HFFc6 (cell line): ENCODE measurements at regions not wholly inside any gene's neighbourhood (a gene's known extent, or its start where the extent isn't known, plus 50 kb on each side); places are given as distances from the start of the nearest gene placed in this dataset.

Experiments used
- DNase-seq: peaks from one replicate; pipeline ENCODE4 v3.0.0-alpha.2; 2018
- H3K27ac Mint-ChIP-seq: 2 replicates; pipeline ENCODE4 v1.8.0; 2020; ENCODE audit warnings: mild to moderate bottlenecking, mixed read lengths
- H3K27me3 Mint-ChIP-seq: 2 replicates; pipeline ENCODE4 v1.8.0; 2021; ENCODE audit warnings: mild to moderate bottlenecking, moderate library complexity, mixed read lengths; ENCODE audit not compliant: insufficient read depth
- H3K36me3 Mint-ChIP-seq: 2 replicates; pipeline ENCODE4 v1.8.0; 2021; ENCODE audit warnings: low read depth, mixed read lengths
- H3K4me1 Mint-ChIP-seq: 2 replicates; pipeline ENCODE4 v1.8.0; 2020; ENCODE audit warnings: low read depth, mixed read lengths
- H3K4me3 Mint-ChIP-seq: 2 replicates; pipeline ENCODE4 v1.8.0; 2020; ENCODE audit warnings: mild to moderate bottlenecking, moderate library complexity, mixed read lengths
- H3K9me3 Mint-ChIP-seq: 2 replicates; pipeline ENCODE4 v1.8.0; 2020; ENCODE audit warnings: mild to moderate bottlenecking, mixed read lengths
- CTCF ChIP-seq: fragments of 200-600 bp; sonication (generic); IDR thresholded peaks from 2 replicates; pipeline ENCODE4 v1.5.0; 2021; ENCODE audit warnings: antibody characterized with exemption, mild to moderate bottlenecking

GRCh38 chr5:167530548-167530947, 760.9 kb upstream of the WWC1 start:
- Mint-ChIP-seq H3K36me3 (no peaks in the 10 kb centered on the region), H3K9me3 (no peaks in the 10 kb centered on the region), H3K4me1 (peaks cover 5% of the 10 kb centered on the region; the same call in 1 of the 2 replicates), H3K27me3 (peaks cover 4% of the 10 kb centered on the region), H3K27ac (no peak overlapping the region), H3K4me3 (peak overlapping the region; percentile 42; the same call in 1 of the 2 replicates)
- no peak for TF ChIP-seq CTCF
- no peak for DNase-seq

GRCh38 chr5:167533814-167534795, 757.3 kb upstream of the WWC1 start:
- H3K36me3 Mint-ChIP-seq = no peaks in the 10 kb centered on the region

GRCh38 chr5:167539747-167540146, 751.7 kb upstream of the WWC1 start:
- no peak for TF ChIP-seq CTCF
- Mint-ChIP-seq H3K36me3 (no peaks in the 10 kb centered on the region), H3K4me3 (no peak overlapping the region), H3K4me1 (no peaks in the 10 kb centered on the region), H3K9me3 (no peaks in the 10 kb centered on the region), H3K27me3 (no peaks in the 10 kb centered on the region; the same call in 1 of the 2 replicates), H3K27ac (no peak overlapping the region)
- DNase-seq = no peak

More at GRCh38 chr5:167533814-167534795, 757.3 kb upstream of the WWC1 start:
- Mint-ChIP-seq H3K4me3 (no peak overlapping the region), H3K4me1 (peaks cover 5% of the 10 kb centered on the region; the same call in 1 of the 2 replicates), H3K9me3 (no peaks in the 10 kb centered on the region), H3K27ac (no peak overlapping the region), H3K27me3 (peaks cover 2% of the 10 kb centered on the region; the same call in 1 of the 2 replicates)
- DNase-seq = no peak
- TF ChIP-seq CTCF = no peak

- no peak overlapping the region for H3K4me3 Mint-ChIP-seq
- peaks cover 2% of the 10 kb centered on the region; the same call in 1 of the 2 replicates for H3K27me3 Mint-ChIP-seq
- H3K9me3 Mint-ChIP-seq = no peaks in the 10 kb centered on the region
- no peaks in the 10 kb centered on the region for H3K36me3 Mint-ChIP-seq
- H3K27ac Mint-ChIP-seq = no peak overlapping the region
- H3K4me1 Mint-ChIP-seq = no peaks in the 10 kb centered on the region
- DNase-seq = no peak
- no peak for TF ChIP-seq CTCF
These were observed 745.2 kb upstream of the WWC1 start for GRCh38 chr5:167546270-167546669.

GRCh38 chr5:167552356-167552755, 739.1 kb upstream of the WWC1 start:
- no peaks in the 10 kb centered on the region for H3K9me3 Mint-ChIP-seq
- no peaks in the 10 kb centered on the region for H3K36me3 Mint-ChIP-seq
- no peak overlapping the region for H3K27ac Mint-ChIP-seq
- peaks cover 6% of the 10 kb centered on the region for H3K27me3 Mint-ChIP-seq
- DNase-seq = no peak
- H3K4me3 Mint-ChIP-seq = no peak overlapping the region
- no peak for TF ChIP-seq CTCF
- no peaks in the 10 kb centered on the region for H3K4me1 Mint-ChIP-seq
